GM23248 (cell line): ENCODE measurements at regions not wholly inside any gene's neighbourhood (a gene's known extent, or its start where the extent isn't known, plus 50 kb on each side); places are given as distances from the start of the nearest gene placed in this dataset.

ENCODE experiments used
- DNase-seq: peaks from one replicate; pipeline ENCODE4 v3.0.0-alpha.2; 2015
- H2AFZ ChIP-seq: fragments of 200-600 bp; sonication (generic); 2 replicates; pipeline ENCODE4 v1.6.1; 2016; ENCODE audit warnings: antibody characterized with exemption
- H3F3A ChIP-seq: fragments of 200-600 bp; sonication (generic); 2 replicates; pipeline ENCODE4 v1.6.1; 2016; ENCODE audit warnings: mild to moderate bottlenecking, antibody characterized with exemption, mixed run types; ENCODE audit not compliant: insufficient read depth
- H3K27ac ChIP-seq: fragments of 200-600 bp; sonication (generic); 2 replicates; pipeline ENCODE4 v1.5.1; 2016; ENCODE audit warnings: mild to moderate bottlenecking
- H3K27me3 ChIP-seq: fragments of 200-600 bp; sonication (generic); replicated peaks from 2 replicates; pipeline ENCODE4 v1.6.1; 2016; ENCODE audit warnings: mild to moderate bottlenecking; ENCODE audit not compliant: insufficient read depth
- H3K36me3 ChIP-seq: fragments of 200-600 bp; sonication (generic); 2 replicates; pipeline ENCODE4 v1.6.1; 2016; ENCODE audit warnings: low read depth, mild to moderate bottlenecking
- H3K4me1 ChIP-seq: fragments of 200-600 bp; sonication (generic); 2 replicates; pipeline ENCODE4 v1.6.1; 2016; ENCODE audit warnings: mild to moderate bottlenecking; ENCODE audit not compliant: insufficient read depth
- H3K4me2 ChIP-seq: fragments of 200-600 bp; sonication (generic); one replicate; pipeline ENCODE4 v1.6.1; 2016; ENCODE audit warnings: mild to moderate bottlenecking; ENCODE audit not compliant: unreplicated experiment
- H3K4me3 ChIP-seq: fragments of 200-600 bp; sonication (generic); 2 replicates; pipeline ENCODE4 v1.5.1; 2016; ENCODE audit warnings: mild to moderate bottlenecking
- H3K79me2 ChIP-seq: fragments of 200-600 bp; sonication (generic); 2 replicates; pipeline ENCODE4 v1.6.1; 2016; ENCODE audit warnings: mild to moderate bottlenecking; ENCODE audit not compliant: insufficient read depth
- H3K9ac ChIP-seq: fragments of 200-600 bp; sonication (generic); 2 replicates; pipeline ENCODE4 v1.6.1; 2016; ENCODE audit warnings: mild to moderate bottlenecking
- H3K9me2 ChIP-seq: fragments of 200-600 bp; sonication (generic); 2 replicates; pipeline ENCODE4 v1.6.1; 2016; ENCODE audit warnings: mixed run types, mild to moderate bottlenecking, moderate library complexity; ENCODE audit not compliant: insufficient read depth
- H3K9me3 ChIP-seq: fragments of 200-600 bp; sonication (generic); one replicate; pipeline ENCODE4 v1.6.1; 2017; ENCODE audit warnings: low read depth
- H4K20me1 ChIP-seq: fragments of 200-600 bp; sonication (generic); 2 replicates; pipeline ENCODE4 v1.6.0; 2016; ENCODE audit not compliant: insufficient read depth
- EZH2 ChIP-seq: fragments of 200-600 bp; sonication (generic); IDR thresholded peaks from 2 replicates; pipeline ENCODE4 v1.6.1; 2018; ENCODE audit warnings: antibody characterized with exemption, mild to moderate bottlenecking; ENCODE audit not compliant: insufficient read depth, poor library complexity, severe bottlenecking
- EZH2phosphoT487 ChIP-seq: fragments of 200-600 bp; sonication (generic); IDR thresholded peaks from 2 replicates; pipeline ENCODE4 v1.6.1; 2018; ENCODE audit warnings: antibody characterized with exemption, moderate library complexity, mild to moderate bottlenecking, low read depth; ENCODE audit not compliant: insufficient read depth
- WGBS, 2 experiments: methylation state at CpG; one replicate each; pipeline ENCODE4 v1.1.6; 2015 to 2017; ENCODE audit warnings: low lambda C conversion rate in 2 of 2, low coverage in 1 of 2; ENCODE audit errors: missing lambda C conversion rate in 2 of 2; 5-methylcytosine and 5-hydroxymethylcytosine counted together
- in situ Hi-C: fragments of 300-500 bp; cut with MboI; formaldehyde crosslinking; loops from 2 replicates; pipeline ENCODE4 v1.15.0; 2020

- Histone ChIP-seq H3K9ac (no peak overlapping the region), H3K27ac (no peak overlapping the region)
- in situ Hi-C loops, result no loop called here
These were observed 94.4 kb upstream of the RBBP8 start for GRCh38 chr18:22838639-22839277.

GRCh38 chr18:22839340-22839821, 93.7 kb upstream of the RBBP8 start:
- TF ChIP-seq EZH2phosphoT487 (no peak), EZH2 (no peak)
- Histone ChIP-seq H3K4me1 (peaks cover 42% of the 10 kb centered on the region), H3K36me3 (no peaks in the 10 kb centered on the region), H3K9me3 (no peaks in the 10 kb centered on the region), H3K9me2 (no peaks in the 10 kb centered on the region), H3K27ac (no peak overlapping the region), H3K27me3 (no peaks in the 10 kb centered on the region), H3K4me2 (no peak overlapping the region), H3K4me3 (no peak overlapping the region), H2AFZ (peak overlapping the region; percentile 33), H3F3A (peaks cover 18% of the 10 kb centered on the region), H3K9ac (no peak overlapping the region), H4K20me1 (no peaks in the 10 kb centered on the region), H3K79me2 (no peaks in the 10 kb centered on the region)
- DNase-seq, result no peak
- 97 to 98% methylated on average over 2 of the region's 2 CpGs for WGBS, 2 experiments
- in situ Hi-C loops, result no loop called here

More at GRCh38 chr18:22838639-22839277, 94.4 kb upstream of the RBBP8 start:
- peaks cover 17% of the 10 kb centered on the region for H3F3A ChIP-seq
- no peaks in the 10 kb centered on the region for H3K79me2 ChIP-seq
- no peaks in the 10 kb centered on the region for H3K36me3 ChIP-seq
- no peaks in the 10 kb centered on the region for H4K20me1 ChIP-seq
- WGBS, 2 experiments, result 70 to 81% methylated on average over 7 of the region's 7 CpGs
- no peaks in the 10 kb centered on the region for H3K9me2 ChIP-seq
- peaks cover 36% of the 10 kb centered on the region for H3K4me1 ChIP-seq
- no peaks in the 10 kb centered on the region for H3K9me3 ChIP-seq
- TF ChIP-seq EZH2 (no peak), EZH2phosphoT487 (no peak)
- no peak overlapping the region for H3K4me3 ChIP-seq
- no peaks in the 10 kb centered on the region for H3K27me3 ChIP-seq
- H2AFZ ChIP-seq, result peak overlapping the region; percentile 33
- H3K4me2 ChIP-seq, result peak overlapping the region; percentile 16
- DNase-seq, result no peak

GRCh38 chr18:22840606-22841144, 92.5 kb upstream of the RBBP8 start:
- no peaks in the 10 kb centered on the region for H3K36me3 ChIP-seq
- no peak overlapping the region; the same call in 1 of the 2 replicates for H3K27ac ChIP-seq
- H3K27me3 ChIP-seq, result no peaks in the 10 kb centered on the region
- no peak overlapping the region for H3K4me3 ChIP-seq
- 19 to 25% methylated on average over 3 of the region's 3 CpGs for WGBS, 2 experiments
- peaks cover 21% of the 10 kb centered on the region for H3F3A ChIP-seq
- in situ Hi-C loops, result no loop called here
- H3K4me1 ChIP-seq, result peaks cover 51% of the 10 kb centered on the region
- no peak overlapping the region for H3K9ac ChIP-seq
- H4K20me1 ChIP-seq, result no peaks in the 10 kb centered on the region
- H3K79me2 ChIP-seq, result no peaks in the 10 kb centered on the region
- H3K9me2 ChIP-seq, result no peaks in the 10 kb centered on the region
- no peak for TF ChIP-seq EZH2phosphoT487
- TF ChIP-seq EZH2, result no peak
- H3K9me3 ChIP-seq, result no peaks in the 10 kb centered on the region
- H3K4me2 ChIP-seq, result peak overlapping the region; percentile 8
- DNase-seq, result peak; percentile 64
- H2AFZ ChIP-seq, result peak overlapping the region; percentile 18; the same call in 1 of the 2 replicates

GRCh38 chr18:22841840-22842239, 91.3 kb upstream of the RBBP8 start:
- H3K79me2 ChIP-seq, result no peaks in the 10 kb centered on the region
- no peak overlapping the region for H3K27ac ChIP-seq
- DNase-seq, result peak; percentile 22
- peaks cover 30% of the 10 kb centered on the region for H3F3A ChIP-seq
- no peaks in the 10 kb centered on the region for H3K9me3 ChIP-seq
- WGBS, 2 experiments, result 78 to 83% methylated on average over 2 of the region's 2 CpGs
- H3K9me2 ChIP-seq, result no peaks in the 10 kb centered on the region
- no peak overlapping the region for H2AFZ ChIP-seq
- TF ChIP-seq EZH2phosphoT487 (no peak), EZH2 (no peak)
- in situ Hi-C loops, result no loop called here
- no peak overlapping the region for H3K9ac ChIP-seq
- H3K27me3 ChIP-seq, result no peaks in the 10 kb centered on the region
- peaks cover 60% of the 10 kb centered on the region for H3K4me1 ChIP-seq
- H3K4me3 ChIP-seq, result no peak overlapping the region
- H4K20me1 ChIP-seq, result no peaks in the 10 kb centered on the region
- H3K36me3 ChIP-seq, result no peaks in the 10 kb centered on the region
- H3K4me2 ChIP-seq, result no peak overlapping the region
